OCI-M1 (cell line): ENCODE measurements at regions not wholly inside any gene's neighbourhood (a gene's known extent, or its start where the extent isn't known, plus 50 kb on each side); places are given as distances from the start of the nearest gene placed in this dataset.
A peak's percentile ranks its signal among the peaks of the same experiment; 100 is the strongest.

ENCODE experiments used
- DNase-seq: peaks from one replicate; lab custom pipeline; 2025; lab: John Stamatoyannopoulos, UW

DNA sequence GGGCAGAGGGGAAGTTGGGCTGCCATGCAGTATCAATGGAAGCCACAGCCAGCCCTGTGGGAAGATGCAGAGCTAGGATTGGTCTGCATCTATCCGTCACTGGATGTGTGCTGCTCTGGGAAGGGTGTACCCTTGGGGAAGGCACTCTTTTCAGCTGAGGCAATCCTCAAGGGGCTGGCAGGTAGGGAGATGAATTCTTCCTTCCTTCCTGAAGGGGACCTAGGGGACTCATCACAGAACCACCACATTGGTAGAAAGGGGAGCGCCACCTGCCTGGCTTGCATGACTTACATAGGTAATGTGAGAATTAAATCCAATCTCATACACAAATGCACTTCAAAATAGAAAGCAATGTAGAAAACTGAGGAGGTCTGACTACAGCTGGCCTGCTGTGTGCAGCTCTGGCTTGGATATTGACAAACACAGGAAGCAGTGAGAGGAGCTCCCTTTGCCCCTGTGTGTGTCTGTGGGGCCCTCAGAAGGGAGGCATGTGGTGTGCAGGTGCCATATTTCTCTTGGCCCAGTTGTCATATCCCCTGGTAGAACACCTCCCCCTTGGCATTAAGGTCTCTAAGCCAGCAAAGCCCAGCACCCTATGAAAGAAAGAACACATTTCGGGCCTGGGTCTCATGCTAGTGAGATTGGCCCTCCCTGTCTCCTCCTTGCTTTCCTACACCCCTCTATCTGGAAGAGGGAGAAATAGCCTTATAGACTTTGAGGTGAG is 260.3 kb upstream of the MOCS1 start:
- no peak for DNase-seq

DNA sequence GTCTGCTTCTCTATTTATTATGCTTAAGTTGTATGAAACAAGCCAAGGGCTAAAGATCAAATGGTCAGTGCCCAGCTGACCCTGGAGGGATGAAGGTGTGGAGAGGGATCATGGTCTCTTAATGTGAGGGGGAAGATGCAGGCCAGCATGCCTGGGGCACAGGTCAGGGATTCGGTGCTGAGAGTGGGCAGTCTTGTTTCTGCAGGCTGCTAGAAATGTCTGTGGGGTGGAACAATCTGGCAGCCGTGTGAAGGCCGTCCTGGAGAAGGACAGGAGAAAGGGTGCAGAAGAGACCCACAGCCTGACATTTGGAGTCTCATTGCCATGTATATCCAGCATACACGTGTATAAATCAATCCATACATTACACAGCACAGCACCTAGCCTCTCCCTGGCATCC is 258.3 kb upstream of the MOCS1 start:
- DNase-seq: no peak

DNA sequence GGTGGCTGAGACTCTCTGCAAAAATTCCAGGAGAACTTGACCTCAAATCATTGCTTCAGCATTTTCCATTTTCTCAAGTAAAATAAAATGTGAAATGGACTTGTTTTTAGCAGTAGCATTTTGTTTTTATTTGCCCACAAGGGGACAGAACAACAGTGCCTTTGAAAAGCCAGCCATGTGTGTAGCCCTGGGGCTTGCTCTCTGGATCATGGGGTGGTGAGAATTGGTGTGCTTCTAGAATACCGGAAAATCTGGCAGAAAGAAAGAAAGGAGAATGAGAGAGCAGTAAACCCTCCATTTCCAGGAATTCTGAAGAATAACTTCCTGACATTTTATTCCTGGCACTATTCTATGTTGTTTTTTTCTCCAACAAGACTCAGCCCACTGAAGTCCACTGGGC is 254.7 kb upstream of the MOCS1 start:
- DNase-seq: no peak

DNA sequence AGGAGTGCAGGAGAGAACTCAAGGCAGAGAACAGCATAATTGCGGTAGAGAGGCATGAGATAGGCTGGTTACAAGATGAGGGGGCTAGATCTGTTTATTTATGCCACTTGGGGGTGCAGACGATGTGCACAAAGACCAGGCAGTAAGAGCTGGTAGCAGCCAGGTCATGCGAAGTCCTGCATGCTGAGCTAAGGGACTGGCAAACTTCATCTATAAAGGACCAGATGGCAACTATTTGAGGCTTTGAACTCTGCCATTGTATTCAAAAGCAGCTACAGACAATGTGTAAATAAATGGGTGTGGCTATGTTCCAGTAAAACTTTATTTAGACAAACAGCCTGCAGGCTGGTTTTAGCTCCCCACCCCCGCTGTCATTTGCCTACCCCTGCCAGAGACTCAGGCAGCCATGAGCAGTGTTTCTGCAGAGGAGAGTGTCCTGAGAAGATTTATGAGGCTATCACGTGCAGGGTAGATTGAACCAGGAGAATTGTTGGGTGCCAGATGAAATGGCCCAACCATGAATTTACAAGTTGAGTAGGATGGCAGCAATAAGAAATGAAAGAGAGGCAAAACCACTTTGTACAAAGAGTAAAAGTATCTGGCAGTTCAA is 253.4 kb upstream of the MOCS1 start:
- no peak for DNase-seq

DNA sequence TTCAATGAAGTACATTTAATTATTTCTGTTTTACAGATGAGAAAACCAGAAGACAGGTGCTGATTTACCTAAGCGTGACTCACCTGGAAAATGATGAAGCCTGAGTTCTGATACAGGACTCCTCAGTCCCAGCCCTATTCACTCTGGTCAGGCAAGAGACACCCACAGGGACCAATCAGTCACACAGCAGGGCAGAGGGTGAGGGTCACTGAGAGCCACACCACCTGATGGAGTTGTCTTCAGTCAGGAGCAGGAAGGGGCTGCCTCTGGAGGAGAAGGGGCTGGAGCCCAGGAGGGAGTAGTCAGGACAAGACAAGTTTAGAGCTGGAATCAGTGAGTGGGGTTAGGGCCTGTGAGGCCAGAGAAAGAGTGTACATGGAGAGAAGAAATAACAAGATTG is 251.2 kb upstream of the MOCS1 start:
- no peak for DNase-seq

DNA sequence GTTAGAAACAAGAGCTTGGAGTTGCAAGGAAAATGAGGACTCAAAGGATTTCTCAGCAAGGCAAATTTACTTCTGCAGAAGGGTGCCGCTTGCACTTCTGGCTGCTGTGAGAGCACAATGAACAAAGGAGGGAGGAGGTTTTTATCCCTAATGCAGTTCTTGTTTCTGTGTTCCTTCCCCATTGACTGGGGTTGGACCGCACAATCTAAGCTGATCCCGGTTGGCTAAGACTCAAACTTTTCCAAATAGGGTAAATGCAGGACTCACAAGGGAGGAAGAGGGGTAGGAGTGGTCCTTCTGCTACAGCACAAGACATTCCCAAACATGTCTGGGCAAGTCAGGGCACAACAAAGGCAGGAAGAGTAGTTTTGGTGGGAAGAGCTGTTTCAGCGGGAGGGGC is 249.6 kb upstream of the MOCS1 start:
- DNase-seq: no peak

DNA sequence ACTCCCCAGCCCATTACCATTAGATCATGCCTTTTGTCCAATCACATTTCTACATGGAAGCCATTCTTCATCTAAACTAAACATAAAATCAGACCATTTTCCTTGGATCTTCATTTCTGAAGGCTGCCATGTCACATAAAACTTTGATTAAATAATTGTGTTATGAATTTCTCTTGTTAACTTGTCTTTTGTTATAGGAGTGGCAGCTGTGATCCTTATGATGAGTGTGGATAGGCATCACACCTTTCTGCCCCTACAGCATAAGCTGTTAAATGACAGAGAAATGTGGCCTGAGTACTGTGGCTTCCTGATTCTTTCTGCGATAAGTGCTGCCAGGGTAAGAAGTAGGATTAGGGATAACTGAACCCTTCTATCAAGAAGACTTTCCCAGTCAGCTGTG is 247.1 kb upstream of the MOCS1 start:
- DNase-seq: no peak

DNA sequence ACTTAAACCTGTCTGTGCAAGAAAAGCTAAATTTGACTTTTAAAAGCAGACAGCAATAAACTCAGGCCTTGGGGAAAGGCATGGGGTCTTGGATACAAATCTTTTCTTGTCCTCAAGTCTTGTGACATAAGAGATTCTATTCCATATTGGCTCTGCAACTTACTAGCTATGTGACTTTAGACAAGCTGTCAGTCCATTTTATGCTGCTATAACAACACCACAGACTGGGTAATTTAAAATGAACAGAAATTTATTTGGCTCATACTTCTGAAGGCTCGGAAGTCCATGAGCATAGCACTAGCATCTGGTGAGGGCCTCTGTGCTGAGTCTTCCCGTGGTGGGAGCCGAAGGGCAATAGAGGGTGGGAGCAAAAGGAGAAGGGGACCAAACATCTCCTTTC is 246.0 kb upstream of the MOCS1 start:
- DNase-seq: no peak

DNA sequence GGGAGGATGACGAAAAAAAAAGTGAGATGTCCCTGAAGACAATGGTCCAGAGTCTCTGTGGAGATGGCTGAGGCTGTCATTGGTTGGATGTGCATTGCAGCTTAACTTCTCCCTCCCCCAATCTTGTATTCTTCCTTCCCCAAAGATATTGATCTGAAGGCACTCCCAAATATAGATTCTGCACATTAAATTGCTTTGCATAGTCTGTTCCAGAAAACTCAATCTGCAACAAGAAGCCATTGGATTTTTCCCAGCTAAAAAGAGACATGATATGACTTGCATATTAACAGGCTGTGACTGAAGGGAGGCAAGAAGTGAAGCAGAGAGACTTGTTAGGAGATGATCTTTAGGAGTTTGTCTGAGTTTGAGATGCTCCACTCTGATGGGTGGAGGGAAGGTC is 245.2 kb upstream of the MOCS1 start:
- no peak for DNase-seq

DNA sequence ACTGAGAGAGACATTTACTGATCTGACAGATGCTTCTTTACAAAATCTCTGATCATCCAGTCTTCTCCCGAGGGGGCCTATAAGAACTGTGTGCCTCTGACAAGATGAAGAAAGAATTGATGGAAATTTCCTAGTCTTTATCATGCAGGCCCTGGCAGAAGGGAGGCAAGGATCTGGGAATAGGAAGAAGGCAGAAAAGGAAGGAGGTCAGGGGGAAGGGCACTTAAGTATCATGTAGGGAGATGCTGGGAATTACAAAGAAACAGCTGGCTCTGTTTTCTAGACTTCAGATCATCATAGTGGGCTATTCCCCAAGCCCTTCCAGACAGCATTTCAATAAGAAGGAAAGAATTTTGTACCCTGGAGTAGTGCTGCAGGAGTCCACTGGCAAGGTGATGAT is 243.3 kb upstream of the MOCS1 start:
- DNase-seq: no peak

DNA sequence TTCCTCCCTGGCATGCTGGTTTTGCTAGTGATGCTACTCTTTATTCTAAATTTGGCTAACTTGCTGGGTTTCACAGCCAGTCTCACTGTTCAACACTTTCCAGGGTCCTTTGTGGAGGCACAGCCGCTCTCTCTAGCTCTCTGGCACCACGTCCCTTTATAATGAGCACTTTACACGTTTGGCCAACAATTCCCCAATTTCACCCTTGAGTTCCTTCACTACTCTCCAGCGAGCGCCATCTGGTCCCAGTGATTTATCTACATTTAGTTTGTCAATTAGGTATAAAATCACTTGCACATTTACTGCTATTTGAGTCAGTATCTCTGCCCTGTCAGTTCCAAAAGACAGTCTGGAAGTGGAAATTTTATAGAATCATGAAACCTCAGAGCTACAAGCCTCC is 241.9 kb upstream of the MOCS1 start:
- no peak for DNase-seq

DNA sequence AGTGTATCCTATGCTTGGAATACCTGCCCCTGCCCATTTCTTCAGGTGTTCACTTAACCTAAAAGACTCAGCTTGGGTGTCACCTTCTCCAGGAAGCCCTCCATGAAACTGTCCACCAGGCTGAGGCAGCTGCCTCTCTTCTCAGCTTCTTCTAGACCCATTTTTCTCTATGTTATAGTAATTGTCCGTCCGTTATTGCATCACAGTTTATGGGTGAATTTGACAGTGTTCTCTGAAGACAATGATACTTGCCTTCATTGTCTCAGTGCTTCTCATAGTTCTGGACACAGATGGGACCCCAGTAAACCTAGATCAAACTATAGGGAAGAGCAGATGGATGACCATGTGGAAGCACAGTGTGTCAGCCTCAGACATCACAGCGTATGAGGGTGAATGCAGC is 238.0 kb upstream of the MOCS1 start:
- DNase-seq: no peak

DNA sequence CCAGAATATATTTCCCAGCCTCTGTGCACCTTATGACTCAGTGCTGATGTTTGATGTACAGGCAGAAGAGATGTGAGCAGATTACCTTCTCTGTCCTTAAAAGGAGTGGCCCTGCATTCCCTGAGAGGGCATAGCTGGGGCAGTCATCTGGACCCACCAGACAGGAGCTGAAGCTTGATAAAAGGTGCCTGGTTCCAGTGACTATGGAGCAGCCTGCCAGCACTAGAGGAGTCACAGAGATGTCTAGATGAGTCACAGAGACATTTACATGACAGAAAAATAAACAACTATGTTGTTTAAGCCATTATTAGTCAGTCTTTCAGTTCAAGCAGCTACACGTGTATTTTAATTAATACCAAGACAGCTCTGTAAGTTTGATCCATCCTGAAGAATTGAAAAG is 237.1 kb upstream of the MOCS1 start:
- DNase-seq: no peak

DNA sequence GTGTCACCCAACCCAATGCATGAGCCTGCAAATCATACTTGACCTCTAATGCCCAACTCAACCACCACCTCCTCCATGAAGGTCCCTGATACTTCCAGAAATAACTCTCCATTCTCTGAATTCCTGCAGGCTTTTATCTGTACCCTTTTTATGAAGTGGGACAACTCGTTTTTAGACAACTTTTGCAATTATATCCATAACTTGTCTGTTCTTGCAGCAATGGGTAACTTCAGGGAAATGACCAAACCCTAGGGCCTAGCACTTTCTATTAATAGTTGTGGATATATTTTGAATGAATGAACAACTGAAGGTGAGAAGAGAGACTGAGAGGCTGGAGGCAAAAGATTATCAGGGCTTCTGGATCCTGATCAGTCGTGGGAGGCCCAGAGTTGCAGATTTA is 236.6 kb upstream of the MOCS1 start:
- DNase-seq: no peak

DNA sequence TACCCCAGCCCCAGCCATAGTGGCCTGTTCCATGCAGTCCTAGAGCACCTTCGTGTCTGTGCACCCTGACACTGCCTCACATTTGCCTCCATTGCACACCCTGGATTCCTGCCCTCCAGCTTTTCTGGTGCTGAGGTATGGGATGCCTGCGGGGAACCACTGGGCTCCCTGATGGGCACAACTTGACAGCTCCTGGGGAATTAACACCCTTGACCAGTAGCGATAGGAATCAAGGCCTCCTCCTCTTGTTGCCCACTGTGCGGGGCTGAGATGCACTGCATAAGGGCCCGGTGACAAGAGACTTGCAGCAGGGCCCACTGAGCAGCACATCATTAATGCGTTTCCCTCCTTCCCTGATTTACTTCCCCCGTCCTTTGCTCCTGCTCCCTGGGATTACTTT is 235.6 kb upstream of the MOCS1 start:
- DNase-seq: no peak

DNA sequence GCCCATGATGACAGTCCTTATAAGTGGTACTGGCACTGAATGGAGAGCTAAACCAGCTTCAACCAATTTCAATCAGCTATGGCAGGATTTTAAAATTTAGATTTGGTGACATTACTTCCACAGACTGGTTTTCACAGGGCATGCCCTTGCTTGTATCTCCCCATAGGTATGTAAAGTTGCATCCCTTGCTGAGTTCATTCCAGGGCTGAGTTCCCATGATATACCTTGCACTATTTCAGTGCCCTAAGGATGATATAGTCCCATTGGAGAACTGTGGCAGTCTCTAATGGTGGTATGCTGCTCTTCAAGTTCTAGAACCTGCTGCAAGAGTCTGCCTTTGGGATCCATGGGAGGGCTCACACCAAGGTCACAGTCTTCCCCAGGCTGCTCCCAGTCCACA is 232.7 kb upstream of the MOCS1 start:
- no peak for DNase-seq

DNA sequence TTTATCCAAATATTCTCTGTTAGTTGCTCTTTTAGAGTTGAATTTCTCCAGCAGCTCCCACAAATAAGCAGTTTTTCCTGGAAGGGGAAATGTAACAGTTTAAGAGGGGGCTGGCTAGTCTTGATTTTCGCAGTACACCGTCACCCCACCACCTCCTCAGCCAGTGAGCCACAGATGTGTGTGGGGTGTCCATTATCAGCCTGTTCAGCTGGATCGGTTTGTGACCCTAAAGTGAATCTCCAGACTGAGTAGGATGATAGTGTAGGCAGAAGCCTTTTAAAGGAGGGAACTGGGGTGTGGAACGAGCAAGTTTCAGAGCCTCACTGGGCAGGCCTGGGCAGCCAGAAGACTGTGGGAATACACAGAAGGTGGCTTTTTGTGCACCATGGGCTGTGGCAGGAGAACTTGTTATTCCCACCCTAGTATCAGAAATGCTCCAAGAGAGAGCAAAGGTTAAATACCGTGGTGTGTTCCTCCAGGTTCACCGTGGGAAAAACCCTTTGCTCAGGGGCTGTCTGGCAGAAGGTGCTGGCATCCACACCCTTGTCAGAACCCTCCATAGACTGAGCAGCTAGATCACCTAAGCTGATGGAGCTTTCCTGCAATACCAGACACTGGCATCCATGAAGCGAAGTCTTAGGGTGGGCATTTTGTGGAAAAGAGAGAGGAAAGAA is 230.9 kb upstream of the MOCS1 start:
- DNase-seq: peak; percentile 32

DNA sequence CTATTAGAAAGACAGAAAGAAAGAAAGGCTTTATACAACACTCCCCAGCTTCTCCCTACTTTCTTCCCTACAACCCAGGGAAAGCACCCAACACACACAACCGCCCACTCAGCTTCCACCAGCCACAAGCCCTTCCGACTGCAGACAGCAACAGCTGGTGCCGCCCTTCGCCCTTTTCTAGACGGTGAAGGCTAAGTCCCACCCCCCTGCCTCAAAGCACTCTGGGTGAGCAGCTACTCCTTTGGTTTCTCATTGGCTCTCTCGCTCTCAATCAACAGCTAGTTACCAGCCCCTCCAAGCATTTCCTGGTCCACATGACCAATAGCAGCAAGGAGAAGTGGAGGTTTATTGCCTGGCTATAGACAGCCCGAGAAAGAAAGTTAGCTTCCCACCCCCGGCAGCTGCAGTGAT is 230.1 kb upstream of the MOCS1 start:
- peak; percentile 32 for DNase-seq

DNA sequence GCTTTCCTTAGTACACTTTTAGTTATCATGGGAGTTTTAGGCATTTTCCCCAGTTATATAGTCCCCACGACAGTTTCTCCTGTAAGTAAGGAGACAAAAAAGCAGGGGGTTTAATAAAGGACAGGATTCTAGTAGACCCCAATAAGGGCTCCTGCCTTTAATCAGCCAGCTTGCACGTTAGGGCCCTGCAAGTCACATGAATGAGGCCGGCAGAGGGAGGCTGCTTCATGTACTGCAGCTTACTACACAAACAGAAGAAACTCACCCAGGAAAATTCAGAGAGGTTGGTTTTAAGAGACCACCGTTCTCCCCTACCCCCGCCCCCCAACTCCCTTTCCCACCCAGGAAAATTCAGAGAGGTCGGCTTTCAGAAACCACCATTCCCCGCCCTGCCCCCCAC is 229.7 kb upstream of the MOCS1 start:
- no peak for DNase-seq

DNA sequence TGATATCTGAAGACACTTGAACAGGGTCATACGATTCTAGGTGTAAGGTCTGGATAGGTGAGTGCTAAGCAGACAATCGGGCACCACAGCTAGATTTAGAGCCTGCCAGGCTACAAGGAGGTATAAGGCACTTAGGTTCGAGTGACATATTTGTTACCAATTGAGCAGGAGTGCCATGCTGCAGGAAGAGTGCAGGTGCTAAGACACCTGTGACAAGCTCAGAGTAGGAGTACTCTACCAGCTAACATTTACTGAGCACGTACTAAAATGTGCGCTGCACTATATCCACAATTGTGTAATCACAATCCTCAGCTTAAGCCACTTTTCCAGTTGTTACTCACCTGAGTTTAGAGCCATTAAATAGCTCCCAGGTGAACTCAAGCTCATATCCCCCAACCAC is 227.8 kb upstream of the MOCS1 start:
- DNase-seq: no peak

DNA sequence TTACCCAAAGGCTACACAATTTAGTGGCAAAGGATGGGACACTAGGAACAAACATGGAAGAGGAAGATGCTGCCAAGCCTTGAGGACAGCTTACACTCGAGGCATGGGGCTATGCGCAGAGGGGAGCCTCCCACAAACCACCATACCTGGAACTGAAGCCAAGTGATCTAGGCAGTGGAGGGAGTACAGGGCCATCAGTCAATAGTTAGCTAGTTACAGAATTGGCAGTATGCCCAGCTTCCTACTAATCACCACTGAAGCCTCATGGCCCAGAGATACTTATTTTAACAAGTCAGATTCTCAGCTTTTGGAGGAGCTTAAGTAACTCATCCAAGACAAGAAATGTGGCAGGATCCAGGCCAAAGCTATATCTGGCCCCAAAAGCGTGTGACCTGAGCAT is 226.6 kb upstream of the MOCS1 start:
- peak; percentile 14 for DNase-seq

DNA sequence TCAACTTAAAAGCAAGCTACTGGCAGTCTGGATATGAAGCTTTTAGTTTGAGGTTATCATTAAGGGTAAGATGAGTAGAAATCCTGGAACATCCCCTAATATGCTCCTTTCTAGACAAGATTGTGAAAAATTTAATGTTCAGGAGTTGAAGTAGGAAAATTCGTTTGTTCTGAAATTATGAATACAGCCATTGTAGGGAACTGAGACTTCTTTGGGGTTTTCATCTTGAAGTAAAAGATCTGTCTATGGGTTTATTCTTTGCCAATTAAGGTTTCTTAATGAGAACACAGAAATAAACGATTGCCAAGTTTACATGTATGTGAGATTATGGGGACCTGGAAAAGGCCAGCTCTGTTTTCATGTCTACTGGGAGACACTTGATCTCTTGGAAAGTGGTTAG is 225.6 kb upstream of the MOCS1 start:
- DNase-seq: no peak

DNA sequence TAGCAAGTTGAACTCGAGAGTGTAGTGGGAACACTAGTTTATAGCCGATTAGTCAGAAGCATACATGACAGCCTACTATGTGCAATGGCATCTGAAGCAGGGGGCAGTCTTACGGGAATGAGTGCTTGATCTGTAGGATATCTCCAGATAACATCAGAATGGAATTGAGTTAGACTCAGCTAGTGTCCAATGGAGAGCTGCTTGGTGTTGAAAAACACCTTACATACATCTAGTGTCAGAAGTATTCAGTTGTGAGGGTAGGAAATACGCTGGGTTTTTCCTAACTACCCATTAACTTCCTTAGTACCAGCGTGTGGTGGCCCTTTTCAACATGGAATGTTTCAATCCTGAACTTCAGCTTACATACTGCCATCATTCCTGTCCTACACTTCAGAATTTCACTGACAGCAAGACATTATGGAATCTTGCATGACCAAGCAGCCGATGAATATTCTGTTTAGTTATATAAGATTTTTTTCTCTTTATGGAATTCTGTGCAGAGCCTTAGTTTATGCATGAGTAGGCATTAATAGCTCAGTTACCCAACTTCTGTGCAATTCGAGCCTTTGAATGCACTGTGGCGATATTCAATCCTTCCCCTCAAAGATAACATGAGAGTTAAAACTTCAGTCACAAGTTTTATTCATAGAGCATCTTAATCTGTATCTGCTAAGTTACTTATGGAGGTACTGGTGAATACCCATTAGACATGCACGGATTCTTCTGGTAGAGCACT is 218.6 kb upstream of the MOCS1 start:
- no peak for DNase-seq
